A673 (cell line): ENCODE measurements at regions not wholly inside any gene's neighbourhood (a gene's known extent, or its start where the extent isn't known, plus 50 kb on each side); places are given as distances from the start of the nearest gene placed in this dataset.

Experiments used
- EZH2 ChIP-seq: fragments of 200-600 bp; sonication (generic); IDR thresholded peaks from 2 replicates; pipeline ENCODE4 v1.6.1; 2017; ENCODE audit warnings: borderline replicate concordance, low read depth, mild to moderate bottlenecking, mixed read lengths, antibody characterized with exemption, low read length; ENCODE audit not compliant: poor library complexity, severe bottlenecking
- TF ChIP-seq, protein P1 (sequence below): fragments of 300-800, 200-600 bp; sonication (generic); conservative IDR thresholded peaks from 2 replicates; pipeline ENCODE4 v1.5.1; 2017; ENCODE audit warnings: low read depth, mild to moderate bottlenecking, antibody characterized with exemption, low read length, moderate library complexity, mixed read lengths

DNA sequence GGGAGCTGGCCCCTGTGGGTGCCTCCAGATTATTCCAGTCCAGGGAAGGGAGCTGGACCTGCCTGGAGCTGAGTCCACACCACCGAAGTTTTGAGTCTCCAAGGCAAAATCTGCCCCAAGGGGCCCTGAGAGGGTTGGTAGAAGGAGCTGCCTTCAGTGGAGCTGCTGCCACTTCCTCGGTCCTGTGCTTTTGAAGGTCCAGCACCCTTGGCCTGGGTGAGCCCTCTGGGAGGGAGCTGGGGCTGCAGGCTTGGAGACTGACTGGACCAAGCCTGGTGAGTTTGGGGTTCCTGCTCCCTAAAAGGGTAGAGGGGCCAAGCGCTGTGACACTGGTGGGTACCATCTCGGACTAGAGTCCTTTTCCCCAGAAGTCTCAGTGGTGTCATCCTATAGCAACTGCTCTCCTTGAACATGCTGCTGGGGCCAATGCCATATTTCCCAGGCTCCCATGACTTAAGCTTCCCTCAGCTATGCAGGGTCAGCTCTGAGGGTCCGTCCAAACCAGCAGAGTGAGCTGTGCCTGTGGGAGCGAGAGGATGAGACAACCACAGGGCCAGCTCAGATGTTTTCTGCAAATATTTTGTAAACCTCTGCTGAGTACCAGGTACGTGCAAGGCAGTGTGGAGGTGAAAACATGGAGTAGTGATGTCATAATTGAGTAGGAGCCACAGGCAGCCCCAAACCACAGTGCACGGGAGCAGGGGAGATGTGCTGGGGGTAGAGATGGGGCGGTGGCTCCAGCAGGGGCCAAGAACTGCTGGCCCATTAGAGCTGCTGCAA lies 96.0 kb downstream of the ABHD5 start:
- TF ChIP-seq, protein P1, sequence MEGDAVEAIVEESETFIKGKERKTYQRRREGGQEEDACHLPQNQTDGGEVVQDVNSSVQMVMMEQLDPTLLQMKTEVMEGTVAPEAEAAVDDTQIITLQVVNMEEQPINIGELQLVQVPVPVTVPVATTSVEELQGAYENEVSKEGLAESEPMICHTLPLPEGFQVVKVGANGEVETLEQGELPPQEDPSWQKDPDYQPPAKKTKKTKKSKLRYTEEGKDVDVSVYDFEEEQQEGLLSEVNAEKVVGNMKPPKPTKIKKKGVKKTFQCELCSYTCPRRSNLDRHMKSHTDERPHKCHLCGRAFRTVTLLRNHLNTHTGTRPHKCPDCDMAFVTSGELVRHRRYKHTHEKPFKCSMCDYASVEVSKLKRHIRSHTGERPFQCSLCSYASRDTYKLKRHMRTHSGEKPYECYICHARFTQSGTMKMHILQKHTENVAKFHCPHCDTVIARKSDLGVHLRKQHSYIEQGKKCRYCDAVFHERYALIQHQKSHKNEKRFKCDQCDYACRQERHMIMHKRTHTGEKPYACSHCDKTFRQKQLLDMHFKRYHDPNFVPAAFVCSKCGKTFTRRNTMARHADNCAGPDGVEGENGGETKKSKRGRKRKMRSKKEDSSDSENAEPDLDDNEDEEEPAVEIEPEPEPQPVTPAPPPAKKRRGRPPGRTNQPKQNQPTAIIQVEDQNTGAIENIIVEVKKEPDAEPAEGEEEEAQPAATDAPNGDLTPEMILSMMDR = no peak
- TF ChIP-seq EZH2 = no peak
